Esophagus muscularis mucosa (tissue), 3 donors: ENCODE measurements at regions not wholly inside any gene's neighbourhood (a gene's known extent, or its start where the extent isn't known, plus 50 kb on each side); places are given as distances from the start of the nearest gene placed in this dataset.

ENCODE experiments used
- CTCF ChIP-seq, 3 experiments: fragments of 200-600 bp in 2 of 3; fragments of 450-650 bp in 1 of 3; sonication (generic) in 2 of 3; IDR thresholded peaks; one replicate each; pipeline ENCODE4 v1.5.1; 2017 to 2019; ENCODE audit warnings: antibody characterized with exemption in 3 of 3, mild to moderate bottlenecking in 2 of 3, moderate library complexity in 1 of 3
- POLR2A ChIP-seq: fragments of 450-650 bp; IDR thresholded peaks from one replicate; pipeline ENCODE4 v1.6.1; 2017; ENCODE audit warnings: antibody characterized with exemption, moderate library complexity, mild to moderate bottlenecking, low read depth
- POLR2AphosphoS5 ChIP-seq, 2 donors: sonication (generic); formaldehyde crosslinking; IDR thresholded peaks; one replicate each; pipeline ENCODE4 v1.6.1; 2017; ENCODE audit warnings: antibody characterized with exemption in 2 of 2

GRCh38 chr10:15426115-15426514 is 55.0 kb upstream of the FAM171A1 start:
- TF ChIP-seq POLR2AphosphoS5 (IDR thresholded peaks at IDR 0.05) (no peak), POLR2A (no peak), CTCF (IDR thresholded peaks at IDR 0.05) (no peak)
